NCI-H748 treated with DMSO at 0.1 percent for 48 hours (cell line): ENCODE measurements at regions not wholly inside any gene's neighbourhood (a gene's known extent, or its start where the extent isn't known, plus 50 kb on each side); places are given as distances from the start of the nearest gene placed in this dataset.
"Not testable (repeated sequence)": the region's sequence is repeated elsewhere in the genome, so short reads cannot be mapped to it uniquely, and the experiment has no call there.

Source experiments
- DNase-seq: peaks from one replicate; lab custom pipeline; 2025; lab: John Stamatoyannopoulos, UW

DNA sequence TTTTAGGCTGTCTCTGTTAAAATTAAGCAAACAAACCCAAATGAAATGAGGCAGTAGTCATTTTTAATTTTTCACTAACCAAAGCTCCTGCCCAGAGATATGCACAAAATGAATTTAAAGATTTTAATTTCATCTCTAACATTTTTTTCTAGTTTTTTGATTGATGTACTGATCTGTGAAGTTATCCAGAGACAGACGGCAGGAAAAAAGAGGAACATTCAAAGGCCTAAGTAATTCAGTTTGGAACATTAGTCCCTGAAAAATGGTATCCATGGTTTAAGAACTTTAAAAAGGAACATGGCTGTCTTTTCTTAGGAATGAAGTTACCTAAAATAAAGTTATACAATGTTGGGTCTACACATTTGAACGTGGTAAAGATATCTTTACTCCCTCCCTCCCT lies 498.8 kb upstream of the LMO3 start:
- DNase-seq = no peak

DNA sequence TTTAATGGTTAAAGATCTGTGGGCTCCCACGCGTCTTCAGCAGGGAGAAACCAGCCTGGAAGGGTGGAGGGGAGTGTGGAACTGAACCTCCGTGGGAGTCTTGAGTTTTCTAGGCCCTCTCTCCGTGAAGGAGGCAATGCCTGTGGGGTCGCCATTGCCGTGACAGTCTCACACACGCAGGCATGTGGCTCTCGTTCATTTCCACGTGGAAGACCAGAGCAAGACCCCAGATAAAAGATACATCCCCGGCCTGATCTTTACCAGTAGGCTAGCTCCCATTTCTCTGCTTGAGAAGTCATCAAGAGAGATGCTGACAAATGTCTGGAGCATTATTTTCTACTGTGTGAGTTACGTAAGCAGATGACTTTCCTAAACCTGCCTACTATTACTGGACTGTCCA lies 491.7 kb upstream of the LMO3 start:
- no peak for DNase-seq

DNA sequence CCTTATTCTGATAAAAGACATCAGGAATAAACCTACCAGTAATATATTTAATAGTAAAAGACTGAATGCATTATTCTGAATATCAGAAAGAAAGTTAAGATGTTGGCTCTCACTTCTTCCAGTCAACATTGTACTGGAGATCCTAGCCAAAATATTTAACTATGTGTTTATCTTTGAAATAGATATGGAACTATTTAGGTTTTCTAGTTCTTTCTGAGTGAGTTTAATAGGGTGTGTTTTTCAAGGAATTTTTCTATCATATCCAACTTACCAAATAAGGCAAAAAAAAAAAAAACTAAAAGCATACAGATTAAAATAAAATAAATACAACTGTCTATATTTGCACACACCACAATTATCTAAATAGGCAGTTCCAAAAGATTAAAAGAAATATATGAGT lies 478.9 kb upstream of the LMO3 start:
- no peak for DNase-seq

DNA sequence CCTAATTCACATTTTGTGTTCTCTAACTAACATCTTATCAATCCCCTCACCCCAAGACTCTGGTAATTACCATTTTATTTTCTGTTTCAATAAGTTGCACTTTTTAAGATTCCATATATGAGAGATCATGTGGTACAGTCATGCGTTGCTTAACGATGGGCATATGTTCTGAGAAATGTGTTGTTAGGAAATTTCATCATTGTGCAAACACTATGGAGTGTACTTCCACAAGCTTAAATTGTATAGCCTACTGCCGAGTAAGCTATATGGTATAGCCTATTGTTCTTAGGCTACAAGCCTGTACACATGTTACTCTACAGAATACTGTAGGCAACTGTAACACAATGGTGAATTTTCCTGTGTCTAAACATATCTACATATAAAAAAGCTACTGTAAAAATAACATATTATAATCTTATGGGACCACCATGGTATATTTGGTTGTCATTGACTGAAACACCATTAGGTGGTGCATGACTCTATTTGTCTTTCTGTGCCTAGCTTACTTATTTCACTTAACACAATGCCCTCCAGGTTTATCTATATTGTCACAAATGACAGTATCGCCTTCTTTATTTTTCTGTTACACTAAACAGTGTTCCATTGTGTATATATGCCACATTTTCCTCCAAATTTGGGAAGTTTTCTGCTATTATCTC lies 473.4 kb upstream of the LMO3 start:
- peak; percentile 30 for DNase-seq

DNA sequence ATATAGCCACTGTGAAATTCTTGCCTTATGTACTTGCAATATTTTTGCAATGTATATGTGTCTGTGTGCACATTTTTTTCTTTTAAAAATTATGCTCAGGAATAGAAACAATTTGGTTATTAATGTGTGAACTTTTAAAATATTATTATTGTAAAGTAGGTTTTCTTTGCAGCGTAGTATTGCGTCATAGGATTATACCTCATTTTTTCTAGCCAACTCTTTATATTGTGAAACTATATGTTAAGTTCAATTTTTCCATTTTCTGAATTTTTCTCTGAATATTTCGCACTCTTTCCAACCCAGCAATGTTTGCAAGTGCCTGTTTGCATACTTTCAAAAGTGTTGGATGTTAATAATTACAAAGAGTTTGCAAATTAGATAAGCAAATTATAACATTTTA lies 471.6 kb upstream of the LMO3 start:
- DNase-seq = no peak

DNA sequence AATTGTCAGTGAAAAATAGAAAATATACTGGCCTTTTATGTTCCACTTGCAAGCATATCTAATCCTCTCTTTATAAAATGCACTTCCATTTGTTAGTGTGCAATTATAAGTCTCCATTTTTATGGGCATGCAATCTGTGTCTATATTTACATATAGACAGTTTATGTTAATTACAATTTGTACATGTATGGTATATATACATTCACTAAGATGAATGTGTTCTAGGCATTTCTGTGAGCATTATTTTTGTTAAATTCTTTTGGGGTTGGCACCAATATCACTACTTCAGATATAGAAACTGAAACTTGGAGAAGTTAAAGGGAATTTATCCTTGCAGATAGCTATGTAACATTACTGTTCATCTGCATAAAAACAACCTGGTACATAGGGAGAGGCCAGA lies 470.8 kb upstream of the LMO3 start:
- peak; percentile 20 for DNase-seq

DNA sequence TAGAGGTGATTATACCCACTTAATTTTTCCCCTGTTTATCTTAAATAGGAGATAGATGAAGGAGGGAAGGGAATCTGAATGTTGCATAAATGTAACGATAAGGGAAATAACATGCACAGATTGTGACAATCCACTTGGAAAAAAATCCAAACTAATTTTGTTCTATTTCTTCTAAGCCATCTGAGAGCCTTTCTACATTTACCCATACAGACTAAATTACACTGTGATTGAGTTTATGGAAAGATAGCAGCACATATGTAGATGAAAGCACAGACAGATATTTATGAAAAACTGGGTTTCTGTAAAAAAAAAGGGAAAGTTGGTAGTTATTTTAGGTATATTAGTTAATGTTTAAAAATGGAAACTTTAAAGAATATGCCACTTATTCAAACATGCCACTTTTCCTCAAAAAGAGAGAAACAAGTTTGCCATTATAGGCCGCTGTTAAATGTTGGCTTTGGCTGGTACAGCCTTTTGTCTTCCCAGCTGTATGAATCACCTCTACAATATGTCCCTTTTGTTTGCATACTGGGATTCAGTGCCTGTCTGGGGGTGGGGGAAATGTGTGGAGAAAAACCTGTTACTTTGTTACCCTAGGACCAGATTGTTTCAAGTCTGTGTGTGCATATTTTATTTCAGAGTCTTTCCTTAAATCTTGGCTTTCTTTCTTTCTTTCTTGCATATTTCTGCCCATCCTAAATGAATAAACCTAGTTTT lies 470.2 kb upstream of the LMO3 start:
- DNase-seq = peak; percentile 74

DNA sequence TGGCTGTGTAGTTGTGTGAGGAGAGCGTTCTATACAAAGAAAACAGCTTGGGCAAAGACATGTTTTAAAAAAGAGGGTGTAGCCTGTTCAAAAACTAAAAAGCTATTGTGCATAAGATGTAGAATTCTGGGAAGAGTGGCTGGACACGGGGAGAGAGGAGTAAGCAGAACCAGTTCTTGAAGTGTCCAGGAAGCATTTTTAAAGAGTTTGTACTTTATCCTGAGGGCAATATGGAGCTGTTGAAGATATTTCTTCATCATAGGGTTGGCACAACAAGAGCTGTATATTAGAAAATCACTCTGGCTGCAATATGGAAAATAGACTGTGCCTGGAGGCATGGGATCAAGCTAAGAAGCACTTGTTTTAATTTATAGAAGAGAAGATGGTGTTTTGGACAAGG lies 458.9 kb upstream of the LMO3 start:
- no peak for DNase-seq

DNA sequence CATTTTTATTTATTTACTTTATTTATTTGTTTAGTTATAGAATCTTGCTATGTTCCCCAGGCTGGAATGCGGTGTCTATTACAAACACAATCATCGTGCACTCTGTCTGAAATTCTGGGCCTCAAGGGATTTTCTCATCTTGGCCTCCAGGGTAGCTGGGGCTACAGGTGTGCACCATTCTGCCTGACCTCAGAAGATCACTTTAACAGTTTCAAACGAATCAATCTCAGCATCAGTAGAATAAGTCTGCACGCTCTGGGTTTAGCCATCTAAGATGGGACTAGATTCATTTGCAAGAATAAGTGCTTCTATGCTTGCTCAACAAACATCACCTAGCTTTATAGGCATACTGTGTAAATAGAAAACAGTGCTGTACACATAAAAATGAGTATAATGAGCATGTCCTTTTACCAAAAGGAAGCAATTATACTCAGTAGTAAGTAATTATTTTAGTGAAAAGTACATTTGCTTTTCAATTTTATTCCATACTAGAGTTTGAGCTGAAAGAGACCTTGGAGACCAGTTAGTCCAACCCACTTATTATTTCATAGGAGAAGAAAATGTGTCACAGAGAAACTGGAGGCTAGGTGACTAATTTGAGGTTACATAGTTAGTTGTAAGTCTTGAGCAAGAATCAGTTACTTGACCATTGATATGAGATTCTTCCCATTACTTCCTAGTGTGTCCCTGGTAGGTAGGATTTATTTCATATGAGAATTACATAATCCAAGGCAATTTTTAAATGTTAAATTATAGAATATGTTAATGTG lies 456.5 kb upstream of the LMO3 start:
- DNase-seq = peak; percentile 94

DNA sequence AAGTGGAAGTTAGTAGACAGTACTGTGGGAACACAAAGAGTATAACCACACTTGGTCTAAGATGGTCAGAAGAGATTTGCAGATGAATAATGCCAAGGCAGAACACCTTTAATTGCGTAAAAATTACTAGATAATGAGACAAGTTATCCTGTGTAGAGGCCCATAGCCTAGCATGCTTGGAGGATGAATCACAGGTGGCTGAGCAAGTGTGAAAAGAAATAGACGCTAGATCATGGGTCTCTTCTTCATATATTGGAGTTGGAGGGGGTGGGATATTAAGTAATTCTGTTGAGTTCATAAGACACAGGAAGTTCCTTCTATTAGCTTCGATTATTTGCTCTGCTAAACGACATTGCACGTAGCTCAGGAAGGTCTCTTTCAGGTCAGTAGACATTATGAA lies 454.3 kb upstream of the LMO3 start:
- DNase-seq = no peak

DNA sequence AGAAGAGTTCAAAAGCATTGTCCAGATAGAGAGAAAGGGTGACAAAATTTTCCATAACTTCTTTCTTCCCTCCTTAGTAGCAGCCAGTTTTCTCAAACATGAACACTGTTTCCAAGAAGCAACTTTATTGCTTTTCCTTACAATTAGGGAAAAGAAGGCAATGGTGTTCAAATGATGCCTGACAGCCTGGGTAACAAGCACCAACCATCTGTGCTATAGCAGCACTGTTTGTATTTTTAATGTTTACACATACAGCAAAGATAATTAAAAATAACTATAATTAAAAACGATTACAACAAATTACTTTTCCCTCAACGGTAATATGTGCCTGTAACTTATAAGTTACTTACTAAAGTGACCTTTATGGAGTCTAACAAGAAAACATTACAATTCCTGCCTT lies 450.6 kb upstream of the LMO3 start:
- no peak for DNase-seq

DNA sequence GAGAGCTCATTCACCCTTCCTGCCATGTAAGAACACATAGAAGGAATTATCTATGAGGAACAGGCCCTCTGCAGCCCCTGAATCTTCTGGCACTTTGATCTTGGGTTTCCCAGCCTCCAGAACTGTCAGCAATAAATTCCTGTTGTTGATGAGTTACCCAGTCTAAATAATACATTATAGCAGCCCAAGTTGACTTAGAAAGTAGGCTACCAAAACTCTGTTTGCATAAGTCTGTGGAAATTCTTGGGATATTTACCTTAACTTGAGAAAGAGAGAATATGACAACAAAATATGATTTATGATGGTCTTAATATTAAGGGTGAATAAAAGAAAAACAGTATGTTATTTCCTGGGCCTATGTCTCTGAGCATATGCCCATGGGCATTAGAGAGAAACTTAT lies 433.0 kb upstream of the LMO3 start:
- DNase-seq = no peak

DNA sequence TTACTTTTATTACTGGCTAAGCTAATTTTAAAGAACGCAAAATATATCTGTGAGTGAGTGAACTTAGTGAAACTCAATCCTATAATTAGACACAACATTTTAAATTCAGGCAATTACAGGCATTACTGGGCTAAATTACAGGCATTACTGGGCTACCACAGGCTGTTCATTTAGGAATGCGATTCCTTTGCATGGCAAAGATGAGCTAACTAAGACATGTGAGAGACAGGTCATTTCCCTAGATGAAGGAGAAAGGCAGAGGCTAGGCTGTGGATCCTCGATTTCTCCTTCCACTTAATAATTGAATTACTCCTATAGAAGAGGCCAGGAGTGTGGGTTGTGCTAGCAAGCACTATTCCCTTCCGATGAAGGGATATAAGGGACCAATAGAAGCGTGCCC lies 429.4 kb upstream of the LMO3 start:
- DNase-seq = no peak

DNA sequence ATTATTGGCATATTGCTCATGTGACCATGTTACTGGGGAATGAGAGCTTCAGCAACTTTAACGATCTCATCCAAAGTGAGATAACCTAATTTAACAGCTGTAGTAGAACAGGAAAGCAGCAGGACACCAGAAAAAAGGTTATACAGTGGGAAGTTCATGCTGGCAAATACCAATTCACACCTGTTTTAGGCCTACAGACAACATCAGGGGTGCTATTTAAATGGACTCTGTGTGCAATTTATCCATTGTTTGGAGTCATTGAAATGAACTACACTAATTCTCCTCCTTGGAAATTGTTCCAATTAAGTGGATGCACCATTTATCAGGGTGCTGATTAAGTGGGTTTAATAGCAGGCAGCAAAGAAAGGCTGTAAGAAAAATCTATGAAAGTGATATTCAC lies 424.4 kb upstream of the LMO3 start:
- peak; percentile 48 for DNase-seq

DNA sequence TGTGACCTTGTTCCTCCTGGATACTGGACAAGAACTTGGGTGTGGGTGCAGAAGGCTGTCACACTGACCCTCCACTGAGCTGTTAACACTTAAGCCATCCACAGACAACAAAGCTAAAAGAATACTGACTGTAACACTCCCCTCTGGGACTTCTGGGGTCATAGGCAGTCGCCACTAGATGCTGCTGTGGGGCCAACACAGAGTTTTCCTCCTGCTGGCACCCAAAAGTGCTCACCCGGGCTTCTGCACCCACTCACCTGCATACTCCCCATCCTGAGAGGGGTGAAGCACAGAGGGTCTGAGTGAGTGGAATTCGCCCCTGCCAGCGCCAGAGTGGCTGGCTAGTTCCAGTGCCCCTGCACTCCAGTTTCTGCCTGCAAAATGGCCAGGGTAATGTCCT lies 422.4 kb upstream of the LMO3 start:
- DNase-seq = no peak

DNA sequence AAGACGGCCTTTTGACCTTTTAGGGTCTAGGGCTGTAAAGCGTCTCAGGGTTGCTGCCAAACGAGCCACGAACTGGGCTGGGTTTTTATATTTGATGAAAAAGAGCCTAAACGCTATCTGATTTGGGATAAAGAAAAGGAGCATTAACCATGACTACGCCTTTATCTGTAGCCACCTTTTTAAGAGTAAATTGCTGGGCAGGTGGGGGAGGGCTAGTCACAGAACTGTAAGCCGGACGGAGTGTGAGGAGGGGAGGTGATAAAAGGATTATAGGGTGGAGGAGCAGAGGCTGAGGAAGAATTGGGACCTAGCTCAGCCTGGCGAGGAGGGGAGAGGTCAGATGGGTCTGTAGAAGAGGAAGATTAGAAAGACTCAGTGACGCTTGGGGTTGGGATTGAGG lies 419.5 kb upstream of the LMO3 start:
- not testable (repeated sequence) for DNase-seq

DNA sequence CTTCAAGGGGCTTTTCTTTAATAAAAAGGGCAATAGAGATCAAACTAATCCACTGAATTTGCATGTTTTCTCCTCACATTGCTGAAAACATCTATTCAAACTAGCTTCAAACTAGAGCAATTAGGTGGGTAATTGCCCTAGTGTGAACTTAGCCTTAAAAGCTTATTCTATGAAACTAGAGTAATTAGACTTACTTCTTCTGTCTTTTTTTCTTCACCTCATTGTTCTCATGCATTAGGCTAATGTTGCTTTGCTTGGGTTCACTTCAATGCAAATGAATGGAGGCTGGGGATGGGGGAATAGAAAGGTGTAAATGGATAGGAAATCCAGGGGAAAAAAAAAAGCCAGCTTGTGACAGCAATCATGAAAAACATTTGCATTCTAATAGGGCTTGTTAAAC lies 414.8 kb upstream of the LMO3 start:
- no peak for DNase-seq

DNA sequence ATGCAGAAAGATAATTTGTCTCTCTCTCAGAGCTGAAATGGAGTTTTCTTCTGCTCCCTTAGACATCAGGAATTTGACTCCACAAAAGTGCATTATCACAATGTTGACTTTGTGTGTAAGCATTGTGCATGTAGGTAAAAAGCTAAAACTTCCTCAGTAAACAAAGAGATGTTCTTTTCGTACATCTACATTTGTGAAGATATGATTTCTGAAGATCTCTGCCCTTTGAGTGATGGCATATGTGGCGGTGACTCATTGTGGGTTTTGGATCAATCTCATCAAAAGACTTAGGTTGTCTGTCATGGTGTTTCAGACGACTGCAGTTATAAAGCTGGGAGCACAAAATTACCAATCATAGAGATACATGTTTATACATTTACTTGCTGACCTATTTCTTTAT lies 411.4 kb upstream of the LMO3 start:
- DNase-seq = no peak

DNA sequence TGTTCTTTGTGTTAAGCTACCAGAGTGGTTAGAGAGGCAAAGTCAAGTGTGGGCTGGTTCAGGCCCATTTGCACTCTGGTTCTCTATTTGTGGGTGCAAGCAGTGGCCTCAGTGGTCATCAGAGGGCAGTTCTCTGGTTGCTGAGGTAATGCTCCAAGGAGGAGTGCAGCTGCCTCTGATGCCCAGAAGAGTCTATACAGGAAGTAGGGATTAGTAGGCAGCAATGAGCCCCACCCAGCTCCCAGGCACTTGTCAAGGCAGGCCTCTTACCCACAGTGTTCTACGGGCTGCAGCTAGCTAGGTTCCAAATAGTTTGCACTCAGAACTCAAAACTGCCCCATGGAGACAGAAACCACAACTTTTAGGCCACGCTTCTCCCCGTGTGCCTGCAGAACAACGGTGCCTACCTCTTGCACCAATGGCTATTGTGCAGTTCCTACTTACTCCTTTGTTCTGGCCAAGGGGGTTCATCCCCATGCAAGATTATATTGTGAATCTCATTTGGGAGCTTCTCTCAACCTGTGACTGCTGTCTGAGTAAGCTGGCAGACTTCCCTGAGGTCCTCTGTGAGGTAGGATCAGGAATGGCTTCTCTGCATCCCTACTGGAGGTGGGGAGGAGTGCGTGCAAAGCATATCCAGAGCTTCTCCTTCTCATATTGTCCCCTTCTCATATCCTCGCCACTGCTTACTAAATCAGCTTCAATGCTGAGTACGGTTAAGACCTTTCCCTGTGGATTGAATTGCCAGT lies 410.3 kb upstream of the LMO3 start:
- no peak for DNase-seq

DNA sequence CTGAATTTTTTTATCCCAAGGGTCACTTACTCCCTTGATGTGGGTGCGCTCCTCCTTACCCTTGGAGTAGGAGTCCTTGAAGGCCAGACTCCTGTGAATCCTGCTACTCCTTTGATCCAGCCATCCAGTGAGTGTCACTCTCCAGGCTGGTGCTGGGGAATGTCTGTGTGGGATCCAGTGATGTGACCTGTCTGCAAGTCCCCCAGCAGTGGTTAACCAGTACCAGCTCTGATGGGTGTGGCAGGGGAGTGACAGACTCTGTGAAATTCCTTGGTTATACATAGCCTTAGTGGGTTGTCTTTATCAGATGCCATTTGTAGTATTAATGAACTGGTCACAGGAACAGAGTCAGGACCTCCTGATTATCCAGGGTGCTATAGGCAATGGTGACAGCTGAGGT lies 409.5 kb upstream of the LMO3 start:
- no peak for DNase-seq

DNA sequence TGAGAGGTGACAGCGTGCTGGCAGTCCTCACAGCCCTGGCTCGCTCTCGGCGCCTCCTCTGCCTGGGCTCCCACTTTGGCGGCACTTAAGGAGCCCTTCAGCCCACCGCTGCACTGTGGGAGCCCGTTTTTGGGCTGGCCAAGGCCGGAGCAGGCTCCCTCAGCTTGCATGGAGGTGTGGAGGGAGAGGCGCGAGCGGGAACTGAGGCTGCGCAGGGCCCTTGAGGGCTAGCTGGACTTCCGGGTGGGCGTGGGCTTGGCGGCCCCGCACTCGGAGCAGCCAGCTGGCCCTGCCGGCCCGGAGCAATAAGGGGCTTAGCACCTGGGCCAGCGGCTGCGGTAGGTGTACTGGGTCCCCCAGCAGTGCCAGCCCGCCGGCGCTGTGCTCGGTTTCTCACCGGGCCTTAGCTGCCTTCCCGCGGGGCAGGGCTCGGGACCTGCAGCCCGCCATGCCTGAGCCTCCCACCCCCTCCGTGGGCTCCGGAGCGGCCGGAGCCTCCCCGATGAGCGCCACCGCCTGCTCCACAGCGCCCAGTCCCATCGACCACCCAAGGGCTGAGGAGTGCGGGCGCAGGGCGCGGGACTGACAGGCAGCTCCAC lies 401.6 kb upstream of the LMO3 start:
- DNase-seq = not testable (repeated sequence)

DNA sequence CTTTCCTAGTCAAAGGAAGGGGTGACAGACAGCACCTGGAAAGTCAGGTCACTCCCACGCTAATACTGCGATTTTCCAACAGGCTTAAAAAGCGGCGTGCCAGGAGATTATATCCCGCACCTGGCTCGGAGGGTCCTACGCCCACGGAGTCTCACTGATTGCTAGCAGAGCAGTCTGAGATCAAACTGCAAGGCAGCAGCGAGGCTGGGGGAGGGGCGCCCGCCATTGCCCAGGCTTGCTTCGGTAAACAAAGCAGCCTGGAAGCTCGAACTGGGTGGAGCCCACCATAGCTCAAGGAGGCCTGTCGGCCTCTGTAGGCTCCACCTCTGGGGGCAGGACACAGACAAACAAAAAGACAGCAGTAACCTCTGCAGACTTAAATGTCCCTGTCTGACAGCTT lies 392.6 kb upstream of the LMO3 start:
- not testable (repeated sequence) for DNase-seq
